ENCODE measurements at regions not wholly inside any gene's neighbourhood (a gene's known extent, or its start where the extent isn't known, plus 50 kb on each side); places are given as distances from the start of the nearest gene placed in this dataset.

DNA sequence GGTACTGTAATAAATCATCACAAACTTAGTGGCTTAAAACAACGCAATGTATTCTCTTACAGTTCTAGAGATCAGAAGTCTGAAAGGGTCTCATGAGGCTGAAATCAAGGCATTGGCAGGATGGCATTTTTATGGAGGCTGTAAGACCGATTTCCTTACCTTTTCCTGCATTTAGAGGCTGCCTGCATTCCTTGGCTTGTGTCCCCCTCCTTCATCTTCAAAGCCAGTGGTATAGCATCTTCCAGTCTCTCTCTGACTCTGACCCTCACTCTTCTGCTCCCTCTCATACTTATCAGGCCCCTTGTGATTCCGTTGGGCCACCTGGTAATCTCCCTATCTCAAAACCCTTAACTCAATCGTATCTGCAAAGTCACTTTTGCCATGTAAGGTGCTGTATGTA, 258.2 kb upstream of the JADE1 start:
- 92 to 100% methylated on average over 4 of the region's 4 CpGs for WGBS, 2 donors
- TF ChIP-seq CTCF (IDR thresholded peaks at IDR 0.05): no peak
- no peak for TF ChIP-seq POLR2A (IDR thresholded peaks at IDR 0.05)
- DNase-seq (ENCODE audit: low spot score in 2 of 2): no peak
- no peak overlapping the region for H3K4me3 ChIP-seq (ENCODE audit: low read depth, poor library complexity, severe bottlenecking)
- intact Hi-C loops (cut with DNase I; ENCODE audit: low total_unique reads): no loop called here

GRCh38 chr4:128550060-128550459, 259.4 kb upstream of the JADE1 start:
- no peak for DNase-seq (ENCODE audit: low spot score in 2 of 2)
- intact Hi-C loops (cut with DNase I; ENCODE audit: low total_unique reads): no loop called here
- no peak for TF ChIP-seq POLR2A (IDR thresholded peaks at IDR 0.05)
- TF ChIP-seq CTCF (IDR thresholded peaks at IDR 0.05): no peak
- WGBS, 2 donors: 96 to 97% methylated on average over 5 of the region's 5 CpGs
- no peak overlapping the region for H3K4me3 ChIP-seq (ENCODE audit: low read depth, poor library complexity, severe bottlenecking)

- DNase-seq (ENCODE audit: low spot score in 2 of 2): no peak
- TF ChIP-seq CTCF (IDR thresholded peaks at IDR 0.05): no peak
- no peak for TF ChIP-seq POLR2A (IDR thresholded peaks at IDR 0.05)
- WGBS, 2 donors: 97 to 100% methylated on average over 1 of the region's 1 CpG
- H3K4me3 ChIP-seq (ENCODE audit: low read depth, poor library complexity, severe bottlenecking): no peak overlapping the region
- intact Hi-C loops (cut with DNase I; ENCODE audit: low total_unique reads): no loop called here
Measured at GRCh38 chr4:128549636-128550035, 259.9 kb upstream of the JADE1 start.

- intact Hi-C loops (cut with DNase I; ENCODE audit: low total_unique reads): no loop called here
- DNase-seq (ENCODE audit: low spot score in 2 of 2): no peak
- TF ChIP-seq CTCF (IDR thresholded peaks at IDR 0.05): no peak
- no peak for TF ChIP-seq POLR2A (IDR thresholded peaks at IDR 0.05)
- 96 to 100% methylated on average over 1 of the region's 1 CpG for WGBS, 2 donors
- no peak overlapping the region for H3K4me3 ChIP-seq (ENCODE audit: low read depth, poor library complexity, severe bottlenecking)
Measured at GRCh38 chr4:128548381-128548780, 260.8 kb upstream of the PGRMC2 start.

GRCh38 chr4:128544272-128544671, 256.7 kb upstream of the PGRMC2 start:
- TF ChIP-seq CTCF (IDR thresholded peaks at IDR 0.05) (no peak), POLR2A (IDR thresholded peaks at IDR 0.05) (no peak)
- WGBS, 2 donors: 92 to 94% methylated on average over 5 of the region's 5 CpGs
- DNase-seq (ENCODE audit: low spot score in 2 of 2): no peak
- H3K4me3 ChIP-seq (ENCODE audit: low read depth, poor library complexity, severe bottlenecking): no peak overlapping the region
- intact Hi-C loops (cut with DNase I; ENCODE audit: low total_unique reads): no loop called here

- no peak overlapping the region for H3K4me3 ChIP-seq (ENCODE audit: low read depth, poor library complexity, severe bottlenecking)
- 86 to 94% methylated on average over 6 of the region's 6 CpGs for WGBS, 2 donors
- intact Hi-C loops (cut with DNase I; ENCODE audit: low total_unique reads): no loop called here
- no peak for TF ChIP-seq POLR2A (IDR thresholded peaks at IDR 0.05)
- TF ChIP-seq CTCF (IDR thresholded peaks at IDR 0.05): no peak
- DNase-seq (ENCODE audit: low spot score in 2 of 2): no peak
Measured at GRCh38 chr4:128543696-128544095, 256.1 kb upstream of the PGRMC2 start.

Measured in lower leg skin (tissue), 4 donors.